Ishikawa (cell line): ENCODE measurements at regions not wholly inside any gene's neighbourhood (a gene's known extent, or its start where the extent isn't known, plus 50 kb on each side); places are given as distances from the start of the nearest gene placed in this dataset.

Experiments
- CEBPB ChIP-seq: IDR thresholded peaks from 2 replicates; pipeline ENCODE4 v1.6.1; 2012
- EP300 ChIP-seq: IDR thresholded peaks from 2 replicates; pipeline ENCODE4 v1.6.1; 2012; ENCODE audit warnings: borderline replicate concordance
- FOXM1 ChIP-seq: IDR thresholded peaks from 2 replicates; pipeline ENCODE4 v1.6.1; 2012; ENCODE audit warnings: low read depth, borderline replicate concordance
- RAD21 ChIP-seq: IDR thresholded peaks from 2 replicates; pipeline ENCODE4 v1.6.1; 2012; ENCODE audit warnings: low read depth
- TCF12 ChIP-seq: IDR thresholded peaks from 2 replicates; pipeline ENCODE4 v1.6.1; 2012; ENCODE audit warnings: low read depth
- YY1 ChIP-seq: IDR thresholded peaks from 2 replicates; pipeline ENCODE4 v1.6.1; 2012; ENCODE audit warnings: low read depth
- TF ChIP-seq, protein P1 (sequence below): IDR thresholded peaks from 2 replicates; pipeline ENCODE4 v1.6.1; 2012
- TF ChIP-seq, protein P2 (sequence below): IDR thresholded peaks from 2 replicates; pipeline ENCODE4 v1.6.1; 2012; ENCODE audit warnings: low read depth, mild to moderate bottlenecking

DNA sequence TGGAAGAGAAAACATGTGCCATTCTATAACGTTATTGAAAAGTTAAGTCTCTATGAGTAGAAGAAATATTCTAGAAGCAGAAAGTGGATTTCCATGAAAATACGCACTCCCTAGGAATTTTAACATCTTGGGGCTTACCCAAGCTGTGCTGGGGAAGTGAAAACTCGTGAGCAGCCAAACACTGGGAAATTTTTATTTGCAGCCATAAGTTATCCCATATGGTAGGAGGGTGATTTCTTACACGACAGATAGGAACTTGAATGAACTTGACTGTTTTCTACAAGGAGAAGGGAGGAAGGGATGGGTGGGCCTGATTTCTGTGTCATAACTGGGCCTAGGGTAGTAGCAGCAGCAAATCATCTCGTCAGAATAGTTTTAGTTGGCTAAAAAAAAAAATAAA, 272.6 kb downstream of the ETAA1 start:
- TF ChIP-seq YY1 (no peak), EP300 (no peak), TCF12 (no peak), FOXM1 (no peak), RAD21 (no peak), CEBPB (no peak)
- TF ChIP-seq, protein P1, sequence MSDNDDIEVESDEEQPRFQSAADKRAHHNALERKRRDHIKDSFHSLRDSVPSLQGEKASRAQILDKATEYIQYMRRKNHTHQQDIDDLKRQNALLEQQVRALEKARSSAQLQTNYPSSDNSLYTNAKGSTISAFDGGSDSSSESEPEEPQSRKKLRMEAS = no peak
- TF ChIP-seq, protein P2, sequence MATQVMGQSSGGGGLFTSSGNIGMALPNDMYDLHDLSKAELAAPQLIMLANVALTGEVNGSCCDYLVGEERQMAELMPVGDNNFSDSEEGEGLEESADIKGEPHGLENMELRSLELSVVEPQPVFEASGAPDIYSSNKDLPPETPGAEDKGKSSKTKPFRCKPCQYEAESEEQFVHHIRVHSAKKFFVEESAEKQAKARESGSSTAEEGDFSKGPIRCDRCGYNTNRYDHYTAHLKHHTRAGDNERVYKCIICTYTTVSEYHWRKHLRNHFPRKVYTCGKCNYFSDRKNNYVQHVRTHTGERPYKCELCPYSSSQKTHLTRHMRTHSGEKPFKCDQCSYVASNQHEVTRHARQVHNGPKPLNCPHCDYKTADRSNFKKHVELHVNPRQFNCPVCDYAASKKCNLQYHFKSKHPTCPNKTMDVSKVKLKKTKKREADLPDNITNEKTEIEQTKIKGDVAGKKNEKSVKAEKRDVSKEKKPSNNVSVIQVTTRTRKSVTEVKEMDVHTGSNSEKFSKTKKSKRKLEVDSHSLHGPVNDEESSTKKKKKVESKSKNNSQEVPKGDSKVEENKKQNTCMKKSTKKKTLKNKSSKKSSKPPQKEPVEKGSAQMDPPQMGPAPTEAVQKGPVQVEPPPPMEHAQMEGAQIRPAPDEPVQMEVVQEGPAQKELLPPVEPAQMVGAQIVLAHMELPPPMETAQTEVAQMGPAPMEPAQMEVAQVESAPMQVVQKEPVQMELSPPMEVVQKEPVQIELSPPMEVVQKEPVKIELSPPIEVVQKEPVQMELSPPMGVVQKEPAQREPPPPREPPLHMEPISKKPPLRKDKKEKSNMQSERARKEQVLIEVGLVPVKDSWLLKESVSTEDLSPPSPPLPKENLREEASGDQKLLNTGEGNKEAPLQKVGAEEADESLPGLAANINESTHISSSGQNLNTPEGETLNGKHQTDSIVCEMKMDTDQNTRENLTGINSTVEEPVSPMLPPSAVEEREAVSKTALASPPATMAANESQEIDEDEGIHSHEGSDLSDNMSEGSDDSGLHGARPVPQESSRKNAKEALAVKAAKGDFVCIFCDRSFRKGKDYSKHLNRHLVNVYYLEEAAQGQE = no peak
